T1000 (cell line): ENCODE measurements at regions not wholly inside any gene's neighbourhood (a gene's known extent, or its start where the extent isn't known, plus 50 kb on each side); places are given as distances from the start of the nearest gene placed in this dataset.

Source experiments
- DNase-seq: peaks from one replicate; lab custom pipeline; 2025; ENCODE audit warnings: mixed read lengths; lab: John Stamatoyannopoulos, UW

DNA sequence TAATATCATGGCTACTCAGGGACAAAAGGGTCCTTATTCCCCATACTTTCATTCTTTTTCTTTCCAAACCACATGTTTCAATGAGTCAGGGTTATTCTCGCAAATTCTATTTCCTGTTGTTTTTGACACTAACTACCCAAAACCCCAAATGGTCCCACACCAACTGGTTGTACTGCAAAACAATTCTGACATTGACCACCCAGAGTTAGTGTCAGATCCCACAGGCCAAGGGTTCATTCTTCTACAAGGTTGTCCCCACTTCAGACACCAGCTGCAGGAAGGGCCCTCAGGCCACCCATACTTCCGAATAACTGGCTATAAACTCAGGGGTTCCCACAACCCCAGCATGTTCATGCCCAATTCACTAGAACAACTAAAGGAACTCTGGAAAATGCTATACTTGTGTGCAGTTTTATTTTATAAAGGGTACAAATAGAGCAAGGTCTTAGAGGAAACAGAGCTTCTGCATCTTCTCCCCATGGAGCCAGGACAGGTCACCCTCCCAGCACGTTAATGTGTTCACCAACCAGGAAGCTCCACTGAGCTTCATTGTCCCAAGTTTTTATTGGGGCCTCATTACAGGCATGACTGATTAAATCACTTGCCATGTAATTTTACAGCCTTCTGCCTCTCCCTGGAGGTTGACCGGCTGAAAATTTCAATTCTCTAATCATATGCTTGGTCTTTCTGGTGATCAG is 334.8 kb downstream of the DRD1 start:
- no peak for DNase-seq

DNA sequence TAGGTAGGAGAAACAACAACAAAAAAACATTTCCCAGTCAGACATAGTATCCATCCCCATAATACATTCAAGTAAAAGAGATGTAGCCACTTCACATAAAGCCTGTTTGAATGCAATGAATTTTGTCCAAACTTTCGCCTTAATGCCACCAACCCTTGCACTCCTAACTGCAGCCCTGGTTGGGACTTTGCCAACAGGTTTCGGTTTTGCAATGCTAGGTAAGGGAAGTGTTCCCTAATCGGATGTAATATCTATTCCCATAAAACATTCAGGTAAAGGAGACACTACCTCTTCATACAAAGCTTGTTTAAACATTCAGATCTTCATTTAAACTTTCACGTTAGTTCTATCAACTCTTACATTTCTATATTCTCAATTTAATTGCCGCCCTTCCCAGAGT is 336.1 kb downstream of the DRD1 start:
- no peak for DNase-seq

DNA sequence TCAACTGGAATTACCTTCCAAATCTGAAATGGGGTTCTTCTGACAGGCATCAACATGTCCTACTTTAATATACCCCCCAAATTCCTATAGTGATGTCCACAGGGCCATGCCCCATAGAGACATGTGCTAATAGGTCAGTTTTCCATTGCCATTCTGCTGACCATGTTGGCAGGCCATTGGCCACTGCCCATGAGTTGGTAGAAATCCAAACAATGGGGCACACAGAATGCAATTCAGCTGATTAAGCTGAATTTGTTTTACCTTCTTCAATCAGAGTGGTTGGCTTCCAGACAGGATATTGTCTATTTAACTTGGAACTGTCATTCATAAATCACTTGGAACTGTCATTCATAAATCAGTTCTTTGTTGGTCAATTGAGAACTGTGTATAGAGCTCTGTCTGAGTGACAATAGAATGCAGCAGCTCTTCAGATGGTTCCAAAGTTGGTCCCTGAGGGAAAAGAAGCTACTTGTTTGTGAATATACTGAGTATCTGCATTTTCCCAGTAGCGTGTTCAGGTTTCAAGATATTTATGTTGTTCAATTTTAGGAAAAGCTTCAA is 336.9 kb downstream of the DRD1 start:
- DNase-seq = no peak

DNA sequence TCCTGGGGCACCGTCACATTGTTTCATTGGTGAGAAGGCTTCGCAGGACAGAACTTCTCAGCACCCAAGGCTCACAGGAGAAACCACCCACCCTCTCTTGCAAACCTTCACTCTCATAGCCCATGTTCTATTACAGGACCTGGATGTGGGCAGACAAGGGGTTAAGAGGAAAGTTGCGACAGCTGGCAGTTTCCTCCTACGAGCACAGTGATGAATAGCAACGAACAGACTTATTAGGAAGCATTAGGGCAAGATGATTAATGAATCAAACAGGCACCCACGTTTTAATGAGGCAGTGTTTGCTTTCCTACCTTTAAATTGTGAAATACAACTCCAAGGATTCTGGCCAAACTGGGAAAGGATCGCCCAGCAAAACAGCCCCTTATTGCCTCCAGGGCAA is 339.3 kb downstream of the DRD1 start:
- no peak for DNase-seq

DNA sequence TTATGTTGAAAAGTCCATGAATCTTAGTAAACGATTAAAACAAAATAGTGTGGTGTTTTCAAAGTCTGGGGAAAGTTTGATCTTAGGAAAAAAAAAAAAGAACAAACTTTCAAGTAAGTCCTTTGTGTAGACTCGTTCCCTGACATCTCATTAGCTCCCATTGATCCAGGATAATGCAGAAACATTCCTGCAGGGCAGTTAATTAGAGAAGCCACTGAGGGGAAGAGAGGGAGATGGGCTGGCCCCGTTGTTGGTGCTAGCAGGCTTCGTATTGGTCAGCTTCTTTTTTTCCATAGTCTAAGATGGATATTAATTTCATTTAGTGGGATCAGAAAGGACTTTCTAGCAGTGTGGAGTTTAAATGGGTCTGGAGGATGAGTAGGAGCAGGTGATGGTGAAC is 340.2 kb downstream of the DRD1 start:
- DNase-seq = no peak

DNA sequence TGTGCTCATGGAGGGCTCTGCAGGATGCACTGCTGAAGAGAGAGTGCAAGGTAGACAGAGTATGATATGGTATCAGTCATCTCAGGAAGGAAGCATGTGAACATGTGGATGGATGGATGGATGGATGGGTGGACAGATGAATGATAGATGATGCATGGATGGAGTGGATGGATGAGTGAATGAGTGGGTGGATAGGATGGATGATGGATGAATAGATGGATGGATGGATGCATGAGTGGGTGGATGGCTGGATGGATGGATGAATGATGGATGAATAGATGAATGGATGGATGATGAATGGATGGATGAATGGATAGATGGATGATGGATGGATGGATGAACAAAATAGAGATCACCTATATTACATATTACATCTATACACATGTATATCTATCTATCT is 341.3 kb downstream of the DRD1 start:
- DNase-seq = no peak

DNA sequence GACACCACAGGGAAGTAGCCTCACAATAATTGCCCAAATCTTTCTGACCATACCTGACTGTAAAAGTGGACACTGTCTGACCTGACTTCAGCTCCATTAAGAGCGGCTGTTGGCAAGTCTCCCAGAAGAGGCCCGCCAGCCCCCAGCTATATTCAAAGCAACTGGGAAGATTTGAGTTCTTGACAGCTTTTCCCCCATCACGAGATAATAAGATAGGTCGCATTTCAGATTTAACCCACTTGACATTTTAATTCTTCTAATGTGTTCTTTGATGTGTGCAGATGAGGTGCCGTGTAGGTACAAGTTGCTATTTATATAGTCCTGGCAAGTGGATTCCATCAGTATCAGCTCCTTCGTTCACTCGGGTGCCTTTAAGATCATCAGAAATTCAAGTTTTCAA is 345.7 kb downstream of the DRD1 start:
- no peak for DNase-seq

DNA sequence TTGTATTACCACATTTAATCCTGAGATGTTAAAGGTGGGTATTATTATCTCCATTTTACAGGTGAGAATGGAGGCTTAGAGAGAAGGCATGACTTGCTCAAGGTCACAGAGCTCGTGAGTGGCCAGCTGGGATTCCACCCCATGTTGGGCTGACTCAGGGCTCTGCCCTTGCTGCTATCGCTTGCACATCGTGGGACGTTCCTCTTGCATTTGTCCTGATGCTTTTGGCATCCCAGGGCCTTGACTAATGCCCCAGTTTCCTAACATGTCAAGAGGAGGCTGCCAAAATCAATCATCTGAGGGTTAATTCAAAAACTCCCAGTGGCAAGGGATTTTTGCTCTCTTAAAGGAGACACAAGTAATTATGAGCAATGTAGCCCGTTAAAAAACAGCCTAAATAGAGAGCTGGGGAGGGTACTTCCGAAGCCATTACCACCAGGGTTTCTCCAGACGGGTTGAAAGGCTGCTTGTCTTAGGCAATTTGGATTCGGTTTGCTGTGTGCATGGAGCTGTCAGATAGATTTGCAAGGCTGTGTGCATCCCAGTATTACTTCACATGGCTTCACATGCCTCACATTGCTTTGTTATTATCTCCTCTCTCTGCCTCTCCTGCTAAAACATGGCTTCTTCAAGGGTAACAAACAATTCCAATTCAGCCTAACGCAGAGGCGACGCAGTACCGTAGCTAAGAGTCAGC is 347.4 kb downstream of the DRD1 start:
- DNase-seq = no peak

DNA sequence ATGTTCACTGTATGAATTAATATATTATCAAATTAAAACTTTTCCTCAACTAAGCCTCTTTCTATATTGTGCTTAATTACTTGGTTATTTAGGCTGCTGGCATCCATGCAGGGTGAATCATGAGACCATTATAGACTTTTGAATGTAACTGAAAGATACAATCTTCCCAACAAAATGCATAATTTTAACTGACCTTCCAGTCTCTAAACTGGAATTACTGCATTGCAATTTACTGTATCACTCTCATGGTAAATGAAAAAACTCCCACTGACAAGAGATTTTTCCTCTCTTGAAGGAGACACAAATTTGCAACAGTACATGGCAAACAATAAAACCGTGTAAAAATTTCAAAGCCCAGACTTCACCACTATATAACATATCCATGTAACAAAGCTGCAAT is 349.5 kb downstream of the DRD1 start:
- no peak for DNase-seq

DNA sequence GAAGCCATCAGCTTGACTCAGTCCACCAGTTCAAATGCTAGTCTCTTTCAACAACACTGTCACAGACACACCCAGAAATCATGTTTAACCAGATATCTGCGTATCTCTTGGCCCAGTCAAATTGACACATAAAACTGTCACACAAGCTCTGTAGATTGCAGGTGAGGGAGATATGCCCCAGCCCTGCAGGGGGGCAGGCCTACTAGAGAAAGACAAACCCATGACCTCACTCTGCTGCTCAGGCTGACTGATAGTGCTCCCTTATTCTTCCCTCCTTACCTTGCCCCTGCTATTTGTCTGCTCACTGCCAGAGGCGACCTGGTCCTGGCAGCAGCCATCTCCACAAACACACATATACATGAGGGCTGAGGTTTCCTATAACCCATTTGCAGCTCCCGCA is 351.3 kb downstream of the DRD1 start:
- DNase-seq = no peak

DNA sequence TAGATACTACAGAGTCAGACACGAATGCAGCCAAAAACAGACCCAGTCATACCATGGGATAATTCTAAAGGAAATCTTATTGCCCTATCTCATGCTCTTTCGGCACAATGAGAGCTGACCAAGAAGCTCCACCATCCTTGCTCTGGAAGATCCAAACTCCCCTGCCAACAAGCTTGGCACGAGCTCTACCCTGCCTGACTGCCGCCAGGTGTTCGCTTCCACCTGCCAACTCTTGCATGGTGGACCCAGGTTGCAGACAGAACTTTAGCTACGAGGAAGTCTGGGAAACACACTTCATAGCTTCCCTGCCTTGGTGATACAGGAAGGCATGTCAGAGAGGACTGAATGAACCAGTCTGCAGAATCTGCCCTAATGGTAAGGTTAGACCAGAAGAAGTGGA is 355.0 kb downstream of the DRD1 start:
- no peak for DNase-seq

DNA sequence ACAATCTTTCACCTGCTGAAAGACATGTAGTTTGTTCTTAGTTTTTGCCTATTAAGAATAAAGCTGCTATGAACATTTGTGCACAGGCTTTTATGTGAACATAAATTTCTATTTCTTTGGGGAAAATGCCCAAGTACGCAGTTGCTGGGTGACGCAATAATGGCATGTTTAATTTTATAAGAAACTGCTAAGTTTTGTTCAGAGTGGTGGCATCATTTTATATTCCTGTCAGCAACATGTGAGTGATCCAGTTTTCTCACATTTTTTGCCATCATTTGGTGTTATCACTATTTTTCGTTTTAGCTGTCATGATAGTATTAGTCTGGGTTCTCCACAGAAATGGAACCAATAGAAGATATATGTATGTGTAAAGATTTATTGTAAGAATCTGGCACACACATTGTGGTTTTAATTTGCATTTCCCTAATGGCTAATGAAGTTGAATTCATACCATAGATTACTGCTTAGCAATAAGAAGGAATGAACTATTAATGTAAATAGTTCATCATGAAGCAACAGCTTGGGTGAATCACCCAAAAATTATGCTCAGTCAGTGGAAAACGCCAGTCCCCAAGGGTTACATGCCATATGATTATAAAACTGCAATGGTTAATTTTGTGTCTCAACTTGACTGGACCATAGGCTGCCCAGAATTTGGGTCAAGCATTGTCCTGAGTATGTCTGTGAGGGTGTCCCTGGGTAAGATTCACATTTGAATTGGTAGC is 358.6 kb downstream of the MSX2 start:
- no peak for DNase-seq

DNA sequence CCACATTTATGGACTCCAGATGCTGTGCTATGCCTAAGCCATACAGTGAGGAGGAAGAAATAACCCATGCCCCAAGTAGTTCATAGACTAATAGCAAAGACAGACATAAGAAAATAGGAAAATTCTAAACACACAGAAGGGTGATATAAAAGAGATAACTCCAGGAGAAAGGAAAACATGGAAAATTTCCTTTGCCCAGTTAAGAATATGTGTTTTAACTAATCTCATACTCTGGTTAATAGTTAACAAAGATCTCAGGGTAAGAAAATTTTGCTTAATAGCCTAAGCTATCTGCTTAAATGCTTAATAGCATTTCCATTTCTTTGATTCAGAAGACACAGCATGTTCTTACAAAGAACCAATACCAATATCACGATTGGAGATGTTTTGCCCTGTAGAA is 358.0 kb downstream of the MSX2 start:
- DNase-seq = no peak

DNA sequence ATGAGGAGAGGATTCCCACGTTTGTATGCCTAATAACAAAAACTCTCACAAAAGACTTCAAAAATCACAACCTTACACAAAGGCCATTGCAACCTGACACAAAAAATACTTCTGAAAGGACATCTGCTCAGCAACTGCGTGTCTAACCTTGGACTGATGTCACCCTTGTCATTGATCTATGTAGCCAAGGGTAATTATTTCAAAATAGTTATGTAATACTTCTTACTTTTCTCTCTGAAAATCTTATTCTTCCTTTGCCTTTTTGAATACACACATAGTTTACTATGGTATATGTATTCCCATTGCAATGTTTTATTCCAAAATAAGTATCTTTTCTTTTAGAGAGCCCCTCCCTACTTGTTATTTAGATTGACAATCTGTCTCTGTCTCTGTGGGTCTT is 355.3 kb downstream of the MSX2 start:
- no peak for DNase-seq

DNA sequence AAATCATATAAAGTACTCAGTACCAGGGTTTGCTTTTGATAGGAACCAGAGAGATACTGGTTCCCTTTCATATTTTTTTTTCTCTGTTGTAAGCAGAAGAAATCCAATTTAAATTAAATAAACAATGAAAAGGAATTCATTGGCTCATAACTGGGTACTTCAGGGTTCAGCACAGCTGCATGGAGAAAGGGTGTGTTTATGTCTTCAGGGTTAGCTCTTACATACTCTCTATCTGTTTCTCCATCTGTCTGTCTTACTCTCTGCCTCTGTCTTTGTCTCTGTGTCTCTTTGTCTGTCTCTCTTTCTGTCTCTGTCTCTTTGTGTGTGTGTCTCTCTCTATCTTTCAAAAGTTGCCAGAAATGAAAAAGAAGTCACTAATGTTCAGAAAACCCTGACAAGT is 345.9 kb downstream of the MSX2 start:
- DNase-seq = no peak

DNA sequence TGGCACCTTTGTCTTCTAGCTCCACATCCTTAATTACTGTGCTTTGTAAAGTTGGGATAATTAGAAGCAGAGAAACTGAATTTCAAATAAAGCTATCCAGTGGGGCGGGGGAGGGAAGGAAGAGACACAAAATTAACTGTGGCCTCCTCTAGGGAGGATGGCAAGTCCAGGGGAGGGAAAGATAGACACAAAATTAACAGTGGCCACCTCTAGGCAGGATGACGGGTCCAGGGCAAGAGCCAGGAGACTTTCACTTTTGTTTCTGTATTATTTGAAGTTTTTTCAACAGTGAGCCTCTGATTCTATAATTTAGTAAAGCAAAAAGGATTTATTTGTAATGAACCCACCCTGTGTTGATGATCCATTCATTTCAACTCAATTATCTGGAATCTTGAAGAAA is 335.9 kb downstream of the MSX2 start:
- DNase-seq = no peak

DNA sequence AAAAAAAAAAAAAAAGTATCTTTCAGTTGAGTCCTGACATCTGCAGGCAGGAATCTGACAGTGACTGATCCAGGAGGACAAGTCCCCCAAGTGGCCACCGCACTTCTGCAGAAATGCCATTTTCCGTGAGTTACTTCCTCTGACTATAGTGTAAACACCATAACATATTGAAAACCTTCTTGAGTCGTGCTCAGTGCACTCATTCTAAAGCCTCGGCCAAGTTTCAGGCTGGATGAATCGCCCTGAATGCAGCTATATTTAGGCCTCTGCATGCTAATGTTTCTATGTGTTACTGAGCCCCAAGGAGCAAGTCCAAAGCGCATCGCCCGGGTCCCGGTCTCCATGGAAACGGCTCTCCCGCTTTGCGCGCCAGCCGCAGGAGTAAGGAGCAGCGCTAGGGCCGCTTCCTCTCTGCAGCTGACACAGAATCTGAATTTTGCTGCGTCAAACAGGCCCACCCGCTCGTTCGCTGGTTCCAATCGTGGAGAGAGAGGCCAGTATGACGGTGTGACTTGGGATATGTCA is 335.4 kb downstream of the MSX2 start:
- no peak for DNase-seq

DNA sequence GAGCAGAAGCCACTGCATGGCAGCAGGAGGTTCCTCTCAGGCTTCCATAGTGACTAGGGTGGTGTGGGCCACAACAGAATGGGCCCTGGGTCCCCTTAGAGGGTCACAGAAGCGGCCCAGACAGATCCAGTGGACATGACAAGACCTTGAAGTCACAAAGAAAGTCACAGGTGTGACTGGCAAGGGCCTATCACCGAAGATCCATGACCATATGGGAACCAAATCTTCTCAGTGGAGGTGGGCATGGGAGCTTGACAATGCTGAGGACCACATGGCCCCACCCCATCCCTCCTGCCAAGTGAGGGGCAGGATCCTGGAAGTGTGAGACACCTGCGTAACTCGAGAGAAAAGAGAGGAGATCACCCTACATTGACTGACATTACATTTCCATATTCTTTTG is 332.4 kb downstream of the MSX2 start:
- DNase-seq = no peak

DNA sequence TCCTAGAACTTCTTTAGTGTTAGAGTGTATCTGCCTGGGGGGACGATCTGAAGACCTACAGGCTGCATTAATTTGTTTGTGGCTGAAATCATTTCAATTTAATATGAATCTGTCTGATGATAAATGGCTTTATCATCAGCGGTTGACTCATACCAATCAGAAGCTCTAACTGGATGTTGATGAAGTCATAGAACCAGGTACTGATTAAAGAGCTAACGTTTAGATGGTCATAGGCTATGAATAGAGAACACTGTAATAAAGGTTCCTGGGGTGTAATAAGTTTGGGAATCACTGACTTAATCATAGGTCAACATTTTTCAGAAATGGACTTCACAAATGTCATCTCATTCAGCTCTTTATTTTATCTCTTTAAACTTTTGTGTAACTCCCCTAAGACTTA is 329.9 kb downstream of the MSX2 start:
- no peak for DNase-seq

DNA sequence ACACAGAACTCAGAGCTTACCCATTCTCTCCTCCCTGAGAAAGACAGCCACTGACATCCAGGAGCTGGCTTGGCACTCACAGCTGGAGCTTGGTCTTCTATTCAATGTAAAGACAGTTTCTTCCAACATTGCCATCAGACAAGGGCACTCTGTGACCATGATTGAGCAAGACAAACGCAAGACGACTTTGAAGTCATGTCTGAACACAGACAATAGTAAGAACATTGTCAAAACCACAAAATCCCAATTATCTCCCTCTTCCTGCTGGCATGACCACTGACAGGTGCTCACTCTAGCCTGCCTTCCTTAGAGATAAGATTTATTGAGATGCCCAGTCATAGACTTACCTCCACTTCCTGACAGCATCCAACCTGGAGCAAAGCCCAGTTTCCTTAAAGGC is 328.0 kb downstream of the MSX2 start:
- no peak for DNase-seq

DNA sequence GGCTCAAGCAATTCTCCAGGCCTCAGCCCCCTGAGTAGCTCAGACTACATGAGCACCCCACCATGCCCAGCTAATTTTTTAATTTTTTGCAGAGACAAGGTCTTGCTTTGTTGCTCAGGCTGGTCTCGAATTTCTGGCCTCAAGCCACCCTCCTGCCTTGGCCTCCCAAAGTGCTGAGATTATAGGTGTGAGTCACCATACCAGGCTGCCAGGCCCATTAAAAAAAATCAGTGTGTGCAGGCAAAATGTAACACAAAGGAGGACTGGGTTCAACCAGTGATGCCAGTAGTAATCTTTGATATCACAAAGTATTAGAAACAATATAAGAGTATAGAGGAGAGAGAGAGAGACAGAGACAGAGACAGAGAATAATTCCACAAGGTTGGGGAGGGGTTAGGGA is 322.7 kb downstream of the MSX2 start:
- DNase-seq = no peak

DNA sequence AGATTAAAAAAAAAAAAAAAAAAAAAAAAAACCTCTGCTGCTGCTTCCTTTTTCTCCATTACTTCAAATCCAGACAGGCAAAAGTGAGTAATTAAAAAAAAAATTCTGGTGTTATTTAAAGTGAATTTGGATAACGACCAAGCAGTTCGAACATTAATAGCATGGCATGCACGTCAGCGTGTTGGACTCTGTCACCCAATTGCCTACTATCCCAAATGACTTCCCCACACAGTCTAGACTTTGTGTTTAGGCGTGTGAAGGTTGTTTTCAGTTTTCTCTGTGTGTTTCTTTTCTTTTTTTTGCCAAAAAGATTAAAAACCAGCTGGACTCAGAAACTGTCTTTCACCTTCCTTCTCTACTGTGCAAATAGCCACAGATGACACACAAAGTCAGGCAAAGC is 321.4 kb downstream of the MSX2 start:
- no peak for DNase-seq

DNA sequence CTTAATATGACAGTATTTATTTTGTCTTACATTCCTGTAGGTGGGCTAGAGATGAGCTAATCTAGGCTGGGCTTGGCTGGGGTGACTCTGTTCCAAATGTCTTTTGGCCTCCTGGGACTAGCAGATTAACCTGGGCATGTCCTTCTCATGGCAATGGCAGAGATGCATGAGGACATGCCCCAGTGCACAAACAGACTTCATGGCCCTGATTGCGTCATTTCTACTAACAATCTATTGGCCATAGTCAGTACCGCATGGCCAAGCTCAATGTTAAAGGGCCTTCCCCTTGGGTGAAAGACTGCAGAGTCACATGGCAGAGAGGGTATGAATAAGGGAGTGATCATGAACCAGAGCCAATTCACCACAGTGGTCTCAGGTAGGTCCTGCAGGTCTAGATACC is 313.4 kb downstream of the MSX2 start:
- no peak for DNase-seq
